ENCODE measurements at regions not wholly inside any gene's neighbourhood (a gene's known extent, or its start where the extent isn't known, plus 50 kb on each side); places are given as distances from the start of the nearest gene placed in this dataset.

GRCh38 chr7:131753620-131754222, 197.3 kb upstream of the PODXL start:
- H3K36me3 Mint-ChIP-seq (ENCODE audit: low read depth): no peaks in the 10 kb centered on the region
- H3K4me1 Mint-ChIP-seq: no peaks in the 10 kb centered on the region
- H3K27ac Mint-ChIP-seq: no peak overlapping the region
- H3K27me3 Mint-ChIP-seq (ENCODE audit: low read depth): peaks cover 18% of the 10 kb centered on the region
- no peak overlapping the region for H3K4me3 Mint-ChIP-seq
- TF ChIP-seq CTCF (IDR thresholded peaks at IDR 0.05; ENCODE audit: unreplicated experiment in 3 of 3): no peak
- H3K9me3 Mint-ChIP-seq: no peaks in the 10 kb centered on the region

- Mint-ChIP-seq H3K9me3 (peaks cover 2% of the 10 kb centered on the region), H3K27ac (no peak overlapping the region), H3K36me3 (ENCODE audit: low read depth) (no peaks in the 10 kb centered on the region)
Measured at GRCh38 chr7:131747658-131748232, 191.3 kb upstream of the PODXL start.

GRCh38 chr7:131745390-131746248, 189.2 kb upstream of the PODXL start:
- H3K9me3 Mint-ChIP-seq: peaks cover 2% of the 10 kb centered on the region
- peaks cover 43% of the 10 kb centered on the region for H3K27me3 Mint-ChIP-seq (ENCODE audit: low read depth)
- H3K4me3 Mint-ChIP-seq: no peak overlapping the region
- no peaks in the 10 kb centered on the region for H3K36me3 Mint-ChIP-seq (ENCODE audit: low read depth)
- TF ChIP-seq CTCF (IDR thresholded peaks at IDR 0.05; ENCODE audit: unreplicated experiment in 3 of 3): no peak
- no peaks in the 10 kb centered on the region for H3K4me1 Mint-ChIP-seq
- no peak overlapping the region for H3K27ac Mint-ChIP-seq

More at GRCh38 chr7:131747658-131748232, 191.3 kb upstream of the PODXL start:
- H3K4me3 Mint-ChIP-seq: no peak overlapping the region
- no peaks in the 10 kb centered on the region for H3K4me1 Mint-ChIP-seq
- TF ChIP-seq CTCF (IDR thresholded peaks at IDR 0.05; ENCODE audit: unreplicated experiment in 3 of 3): no peak
- peaks cover 36% of the 10 kb centered on the region for H3K27me3 Mint-ChIP-seq (ENCODE audit: low read depth)

GRCh38 chr7:131741446-131741845, 185.0 kb upstream of the PODXL start:
- Mint-ChIP-seq H3K4me3 (no peak overlapping the region), H3K36me3 (ENCODE audit: low read depth) (no peaks in the 10 kb centered on the region), H3K9me3 (peaks cover 2% of the 10 kb centered on the region), H3K27me3 (ENCODE audit: low read depth) (peaks cover 52% of the 10 kb centered on the region), H3K4me1 (no peaks in the 10 kb centered on the region), H3K27ac (no peak overlapping the region)
- TF ChIP-seq CTCF (IDR thresholded peaks at IDR 0.05; ENCODE audit: unreplicated experiment in 3 of 3): no peak

- no peaks in the 10 kb centered on the region for H3K9me3 Mint-ChIP-seq
- H3K36me3 Mint-ChIP-seq (ENCODE audit: low read depth): no peaks in the 10 kb centered on the region
- H3K4me3 Mint-ChIP-seq: no peak overlapping the region
- peaks cover 54% of the 10 kb centered on the region for H3K27me3 Mint-ChIP-seq (ENCODE audit: low read depth)
- no peak for TF ChIP-seq CTCF (IDR thresholded peaks at IDR 0.05; ENCODE audit: unreplicated experiment in 3 of 3)
- no peak overlapping the region for H3K27ac Mint-ChIP-seq
- H3K4me1 Mint-ChIP-seq: peaks cover 11% of the 10 kb centered on the region
Measured at GRCh38 chr7:131737746-131738465, 181.5 kb upstream of the PODXL start.

All from nephron (organoid).